Astrocyte of the spinal cord (primary cell): ENCODE measurements at regions not wholly inside any gene's neighbourhood (a gene's known extent, or its start where the extent isn't known, plus 50 kb on each side); places are given as distances from the start of the nearest gene placed in this dataset.

ENCODE experiments used
- DNase-seq: peaks from one replicate; pipeline ENCODE4 v3.0.0; 2011; ENCODE audit warnings: low read depth, low spot score
- H3K4me3 ChIP-seq: 2 replicates; pipeline ENCODE4 v1.5.1; 2011; ENCODE audit warnings: low read depth, mild to moderate bottlenecking, low read length, moderate library complexity
- CTCF ChIP-seq: IDR thresholded peaks from 2 replicates; pipeline ENCODE4 v1.5.1; 2012; ENCODE audit warnings: low read depth, mild to moderate bottlenecking, low read length, inconsistent platforms
- in situ Hi-C: cut with HindIII; loops from 2 replicates; pipeline ENCODE4 v1.10.0; 2017; ENCODE audit warnings: low sequenced_read_pairs

GRCh38 chr7:25926891-25927625 is 224.9 kb upstream of the NFE2L3 start:
- H3K4me3 ChIP-seq, result no peak overlapping the region
- no peak for DNase-seq
- no peak for TF ChIP-seq CTCF
- in situ Hi-C loops, result no loop called here

- in situ Hi-C loops, result no loop called here
- H3K4me3 ChIP-seq, result no peak overlapping the region
- DNase-seq, result no peak
- no peak for TF ChIP-seq CTCF
These were observed 224.4 kb upstream of the NFE2L3 start for GRCh38 chr7:25927626-25927978.

GRCh38 chr7:25928549-25929330 is 223.3 kb upstream of the NFE2L3 start:
- no peak overlapping the region for H3K4me3 ChIP-seq
- in situ Hi-C loops, result no loop called here
- no peak for DNase-seq
- TF ChIP-seq CTCF, result no peak

GRCh38 chr7:25929448-25929847 is 222.6 kb upstream of the NFE2L3 start:
- no peak for TF ChIP-seq CTCF
- no peak overlapping the region for H3K4me3 ChIP-seq
- no peak for DNase-seq
- in situ Hi-C loops, result no loop called here

DNA sequence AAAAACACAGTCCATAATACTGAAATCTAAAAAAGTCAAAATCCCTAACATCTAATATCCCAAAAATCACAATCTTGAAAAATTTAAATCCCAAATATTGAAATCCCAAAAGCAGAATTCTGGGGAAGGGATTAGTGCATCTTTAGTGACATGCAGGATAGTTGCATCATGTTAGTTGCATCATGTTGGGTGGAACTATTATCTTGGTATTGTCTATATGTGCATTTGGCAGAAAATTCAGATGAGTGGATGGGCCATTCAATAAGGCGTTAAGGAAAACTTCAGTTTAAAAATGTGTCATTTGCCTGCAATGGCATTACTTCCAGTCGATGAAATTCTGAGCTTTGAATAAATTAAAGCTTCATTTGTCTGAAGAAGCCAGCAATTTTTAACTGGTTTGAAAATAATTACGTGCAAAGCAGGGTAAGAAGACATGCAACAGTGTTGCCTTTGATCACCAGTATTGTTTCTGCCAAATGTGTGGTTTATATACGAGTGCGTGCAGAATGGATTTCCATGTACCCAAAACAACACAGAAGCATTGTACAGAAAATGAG is 221.4 kb upstream of the NFE2L3 start:
- H3K4me3 ChIP-seq, result no peak overlapping the region
- no peak for DNase-seq
- no peak for TF ChIP-seq CTCF
- in situ Hi-C loops, result no loop called here

DNA sequence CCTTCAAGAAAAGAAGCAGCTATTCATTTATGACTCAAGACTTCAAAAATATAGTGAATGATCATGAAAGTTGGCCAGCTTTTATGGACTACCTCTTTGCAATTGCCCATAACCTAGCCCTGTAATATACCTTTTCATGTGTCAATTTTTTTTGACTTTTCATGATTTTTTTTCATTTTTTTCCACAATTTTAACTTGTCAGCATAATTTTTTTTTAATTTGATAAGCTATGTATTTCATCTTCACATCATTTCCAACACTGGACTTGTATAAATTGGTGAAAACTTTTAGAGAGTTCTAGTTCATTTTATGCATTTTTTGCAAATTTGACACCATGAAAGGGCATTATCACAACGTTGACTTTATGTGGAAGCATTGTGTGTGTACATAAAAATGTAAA is 220.8 kb upstream of the NFE2L3 start:
- no peak for TF ChIP-seq CTCF
- DNase-seq, result no peak
- in situ Hi-C loops, result no loop called here
- no peak overlapping the region for H3K4me3 ChIP-seq
